GM19240 (cell line): ENCODE measurements at regions not wholly inside any gene's neighbourhood (a gene's known extent, or its start where the extent isn't known, plus 50 kb on each side); places are given as distances from the start of the nearest gene placed in this dataset.

ENCODE experiments used
- DNase-seq: peaks from one replicate; pipeline ENCODE4 v3.0.0; 2011; ENCODE audit warnings: low spot score; ENCODE audit not compliant: insufficient read length

DNA sequence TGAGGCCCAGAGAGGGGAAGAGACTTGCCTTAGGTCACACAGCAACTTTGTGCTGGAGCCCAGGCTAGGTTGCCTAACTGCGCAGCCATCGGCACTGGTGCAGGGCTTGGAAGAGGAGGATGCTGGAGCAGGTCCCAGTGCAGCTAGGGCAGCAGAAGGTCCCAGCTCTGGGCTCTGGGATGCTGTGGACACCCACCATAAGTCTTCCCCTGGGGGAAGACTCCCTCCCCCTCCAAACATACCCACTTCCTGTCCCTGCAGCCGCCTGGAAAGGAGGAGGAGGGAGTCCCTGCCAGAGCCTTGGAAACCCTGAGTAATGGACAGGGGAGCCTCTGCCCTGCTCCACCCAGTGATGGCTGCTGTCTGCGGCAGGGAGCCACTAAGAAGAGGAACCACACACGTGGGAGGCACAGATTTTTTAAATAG lies 93.6 kb downstream of the NCR2 start:
- DNase-seq: no peak

DNA sequence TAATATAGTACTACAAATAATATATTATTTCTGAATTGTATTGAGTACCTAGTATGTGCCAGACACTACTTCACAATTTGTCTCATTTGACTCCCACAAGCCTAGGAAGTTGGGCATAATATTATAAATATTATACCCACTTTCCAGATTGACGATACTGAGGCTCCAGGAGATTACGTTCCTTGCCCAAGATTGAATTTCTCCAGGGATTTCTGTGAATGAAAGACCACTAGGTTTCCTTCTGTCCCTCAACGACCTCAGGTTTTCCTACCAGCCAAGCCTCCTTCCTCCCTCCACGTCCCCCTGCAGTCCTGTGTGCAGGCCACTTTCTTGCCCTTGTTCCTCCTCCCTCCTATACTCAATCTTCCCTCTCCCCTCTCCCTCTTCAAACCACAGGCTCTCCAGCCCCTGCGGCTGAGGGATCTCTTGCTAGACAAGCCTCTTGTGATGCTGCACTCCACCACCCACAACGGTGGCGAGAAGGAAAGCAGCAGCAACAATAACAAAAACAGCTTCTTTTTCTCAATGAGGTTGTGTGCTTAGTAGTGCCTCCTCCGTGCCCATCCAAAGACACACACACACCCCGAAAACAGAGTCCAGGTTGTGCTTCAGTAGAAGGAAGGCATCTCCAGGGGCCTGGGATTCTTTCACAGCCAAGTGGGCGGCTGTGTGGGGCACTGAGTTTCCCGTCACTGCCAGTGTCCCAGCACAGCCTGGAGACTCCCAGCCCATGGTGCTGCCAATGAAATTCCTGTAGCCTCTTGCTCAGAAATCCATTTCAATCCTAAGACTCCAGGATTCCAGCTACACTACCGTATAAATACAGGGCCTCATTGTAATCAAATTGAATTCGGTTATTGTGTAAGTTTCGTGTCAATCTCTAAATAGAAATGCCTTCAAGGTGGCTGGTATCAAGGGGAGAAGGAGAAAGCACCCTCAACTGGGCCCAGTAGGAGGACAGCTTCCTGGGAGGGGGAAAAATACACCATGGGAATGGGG lies 94.4 kb downstream of the NCR2 start:
- DNase-seq: no peak

DNA sequence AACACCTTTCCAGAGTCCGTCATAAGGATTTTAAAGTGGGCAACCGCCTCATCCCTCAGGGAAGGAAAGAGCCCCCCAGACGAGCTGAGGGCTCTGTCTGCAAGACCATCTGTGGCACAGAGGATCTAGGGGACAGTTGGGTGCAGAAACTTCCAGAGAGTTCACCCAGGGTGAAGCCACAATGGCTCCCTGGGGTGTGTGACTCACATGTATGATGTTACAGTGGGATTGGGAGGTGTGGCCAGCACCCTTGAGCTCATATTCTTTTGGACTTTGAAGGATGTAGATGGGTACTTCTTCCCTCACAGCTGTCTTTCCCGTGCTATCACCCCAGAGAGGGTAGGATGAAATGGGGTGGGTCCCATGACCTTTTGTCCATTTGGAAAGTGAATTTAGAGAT lies 95.5 kb downstream of the NCR2 start:
- DNase-seq: no peak

DNA sequence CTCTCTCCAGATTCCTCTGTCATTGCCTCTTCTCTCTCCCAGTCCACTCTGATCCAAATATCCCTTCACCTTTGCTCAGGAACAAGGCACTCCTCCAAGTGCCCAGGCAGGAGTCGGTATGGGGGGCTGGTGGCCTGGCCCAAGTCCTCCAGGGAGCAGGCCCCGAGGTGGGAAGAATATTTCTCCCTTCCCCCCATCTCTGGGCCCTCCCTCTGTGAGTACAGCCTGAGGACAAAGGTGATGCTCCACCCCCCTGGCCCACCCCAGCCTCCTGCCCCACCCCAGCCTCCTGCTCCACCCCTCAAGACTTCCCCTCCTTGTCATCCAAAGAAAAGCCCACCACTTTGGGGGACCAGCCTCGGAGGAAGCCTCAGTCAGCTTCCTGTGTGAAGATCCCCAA lies 96.9 kb downstream of the NCR2 start:
- no peak for DNase-seq

DNA sequence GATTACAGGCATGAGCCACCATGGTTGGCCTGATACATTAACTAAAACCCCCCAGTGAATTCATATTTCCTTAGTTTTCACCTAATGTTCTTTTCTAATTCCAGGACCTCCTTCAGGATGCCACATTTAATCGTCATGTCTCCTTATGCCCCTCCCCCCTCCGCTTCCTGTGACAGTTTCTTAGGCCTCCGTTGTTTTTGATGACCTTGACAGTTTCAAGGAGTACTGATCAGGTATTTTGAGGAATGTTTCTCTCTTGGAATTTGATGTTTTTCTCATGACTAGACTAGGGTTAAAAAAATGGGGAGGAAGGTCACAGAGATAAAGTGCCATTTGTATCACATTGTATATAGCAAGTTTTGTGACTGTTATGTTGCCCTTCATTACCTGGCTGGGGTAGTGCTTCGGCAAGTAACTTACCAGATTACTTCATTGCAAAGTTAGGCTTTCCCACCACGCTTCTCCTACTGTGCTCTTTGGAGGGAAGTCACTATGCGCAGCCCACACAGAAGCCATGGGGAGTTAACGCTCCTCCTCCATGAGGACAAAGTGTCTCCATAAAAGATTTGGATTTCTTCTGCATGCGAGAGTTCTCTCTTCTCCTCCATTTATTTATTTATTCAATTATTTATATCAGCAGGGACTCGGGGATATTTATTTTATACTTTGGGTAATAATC lies 99.5 kb downstream of the NCR2 start:
- no peak for DNase-seq

DNA sequence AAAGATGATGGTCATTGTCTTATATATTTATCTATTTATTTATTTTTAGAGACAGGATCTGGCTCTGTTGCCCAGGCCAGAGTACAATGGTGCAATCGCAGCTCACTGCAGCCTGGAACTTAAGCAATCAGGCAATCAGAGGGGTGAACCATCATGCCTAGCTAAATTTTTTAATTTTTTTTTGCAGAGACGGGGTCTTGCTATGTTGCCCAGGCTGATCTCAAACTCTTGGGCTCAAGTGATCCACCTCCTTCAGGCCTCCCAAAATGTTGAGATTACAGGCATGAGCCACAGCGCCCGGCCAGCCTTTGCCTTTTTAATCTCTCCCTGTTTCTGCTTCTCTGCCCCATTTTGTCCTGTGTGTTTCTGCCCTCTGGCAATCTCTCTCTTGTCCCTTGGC lies 102.2 kb downstream of the NCR2 start:
- DNase-seq: no peak

DNA sequence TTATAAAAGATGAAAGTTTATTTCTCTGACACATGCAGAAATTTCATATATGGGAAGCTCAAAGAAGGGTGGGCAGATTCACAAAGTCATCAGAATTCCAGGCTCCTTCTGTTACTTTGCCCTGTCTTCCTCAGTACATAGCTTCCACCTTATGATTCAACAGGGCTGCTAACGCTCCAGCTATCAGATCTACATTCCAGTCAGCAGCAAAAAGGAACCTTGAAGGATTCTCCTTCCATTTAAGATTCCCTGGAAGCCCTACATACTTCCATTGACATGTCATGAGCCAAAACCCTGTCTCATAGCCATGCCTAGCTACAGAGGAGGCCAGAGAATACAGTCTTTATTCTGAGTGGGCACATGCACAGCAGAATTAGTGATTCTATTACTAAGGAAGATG lies 103.3 kb downstream of the NCR2 start:
- no peak for DNase-seq

DNA sequence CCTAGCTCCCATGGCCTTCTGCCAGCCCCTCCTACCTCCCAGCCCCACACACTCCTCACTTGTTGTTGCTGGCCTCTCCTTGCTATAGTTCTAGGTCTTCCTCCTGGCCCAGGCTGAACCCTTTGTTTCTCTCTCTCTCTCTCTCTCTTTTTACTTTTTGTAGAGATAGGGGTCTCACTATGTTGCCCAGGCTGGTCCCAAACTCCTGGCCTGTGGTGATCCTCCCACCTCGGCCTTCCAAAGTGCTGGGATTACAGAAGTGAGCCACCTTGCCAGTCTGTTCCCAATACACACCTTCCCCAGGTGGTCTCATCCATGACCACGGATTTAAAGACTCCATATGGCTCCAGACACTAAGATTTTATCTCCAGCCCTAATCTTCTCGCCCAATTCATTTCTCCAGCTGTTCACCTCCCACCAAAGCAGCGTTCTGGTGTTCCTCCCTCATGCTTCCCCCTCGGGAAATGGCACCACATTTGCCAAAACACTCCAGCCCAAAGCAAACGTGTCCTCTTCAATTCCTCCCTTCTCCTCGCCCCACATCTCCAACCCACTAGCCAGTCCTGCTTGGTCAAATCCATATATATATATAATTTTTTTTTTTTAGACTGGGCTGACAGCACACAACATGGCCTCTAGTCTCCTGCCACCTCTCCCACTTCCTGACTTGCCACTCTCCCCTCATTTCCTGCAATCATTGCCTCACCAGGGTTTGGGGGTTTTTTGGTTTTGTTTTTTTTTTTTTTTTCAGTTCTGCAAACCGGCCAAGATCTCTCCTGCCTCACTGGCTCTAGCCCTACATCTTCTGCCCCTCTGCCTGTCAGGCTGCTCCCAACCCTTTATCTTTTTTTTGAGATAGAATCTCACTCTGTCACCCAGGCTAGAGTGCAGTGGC lies 104.4 kb downstream of the NCR2 start:
- DNase-seq: peak; percentile 70

DNA sequence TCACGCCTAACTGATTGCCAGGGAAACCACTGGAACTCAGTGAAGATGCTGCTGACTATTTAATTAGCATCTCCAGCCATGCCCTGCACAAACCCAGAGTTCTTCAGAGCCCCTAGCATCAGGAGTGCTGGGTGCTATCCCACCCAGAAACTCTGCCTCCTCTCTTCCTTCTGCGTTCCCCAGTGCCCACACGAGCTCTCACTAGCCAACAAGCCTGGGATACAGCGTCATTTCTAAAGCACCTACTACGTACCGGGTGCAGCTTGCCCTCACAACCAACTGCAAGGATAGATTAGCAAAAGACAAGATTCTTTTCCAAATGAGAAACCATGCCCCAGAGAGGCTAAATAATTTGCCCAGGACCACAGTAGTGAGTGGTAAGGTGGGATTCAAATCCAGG lies 105.2 kb upstream of the FOXP4 start:
- DNase-seq: no peak

DNA sequence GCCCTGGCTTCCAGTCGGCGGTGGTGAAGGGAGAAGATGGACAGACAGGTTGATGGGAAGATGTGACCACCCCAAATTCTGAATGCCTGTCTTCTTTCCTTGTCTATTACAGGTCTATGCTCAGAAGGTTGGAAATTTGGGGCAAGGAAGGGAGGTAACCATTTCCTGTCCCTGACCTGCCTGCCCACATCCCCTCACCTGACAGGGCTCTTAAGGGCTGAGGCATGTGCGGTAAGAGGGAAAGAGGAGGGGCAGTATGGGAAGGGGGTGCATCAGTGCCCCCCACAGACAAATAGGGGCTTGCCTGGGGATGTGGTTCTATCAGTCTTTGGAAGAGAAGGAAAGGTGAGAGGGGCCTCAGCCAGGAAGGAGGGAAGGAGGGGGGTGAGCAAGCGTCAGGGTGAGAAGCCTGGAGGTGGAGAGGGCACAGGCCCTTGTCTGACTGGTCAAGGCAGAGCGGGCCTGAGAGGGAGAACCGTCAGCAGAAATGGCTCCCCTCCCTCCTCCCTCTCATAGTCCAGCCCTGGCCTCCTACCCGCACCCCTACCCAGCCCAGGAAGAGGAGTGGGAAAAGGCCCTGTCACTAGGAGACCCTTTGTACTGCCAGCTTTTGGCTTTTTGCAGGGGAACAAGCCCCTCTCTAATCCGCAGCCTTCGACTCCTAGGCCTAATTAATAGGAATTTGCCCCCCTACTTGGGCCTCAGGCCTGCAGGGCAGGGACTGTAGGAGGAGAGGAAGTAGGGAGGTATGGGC lies 104.4 kb upstream of the FOXP4 start:
- DNase-seq: no peak

DNA sequence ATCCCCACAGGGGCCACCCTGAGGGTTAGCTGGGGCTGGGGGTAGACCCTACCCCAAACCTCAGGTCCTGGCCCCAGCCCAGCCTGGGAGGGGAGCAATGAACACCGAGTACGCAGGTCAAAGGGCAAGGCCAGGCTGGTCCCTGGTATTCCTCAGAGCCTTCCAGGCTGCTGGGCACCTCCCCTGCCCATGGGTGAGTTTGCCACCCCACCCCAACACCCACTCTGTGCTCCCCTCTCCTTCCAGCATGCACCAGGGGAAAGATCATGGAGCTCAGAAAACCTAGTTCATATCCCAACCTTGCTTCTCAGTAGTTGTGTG lies 103.9 kb upstream of the FOXP4 start:
- DNase-seq: no peak

DNA sequence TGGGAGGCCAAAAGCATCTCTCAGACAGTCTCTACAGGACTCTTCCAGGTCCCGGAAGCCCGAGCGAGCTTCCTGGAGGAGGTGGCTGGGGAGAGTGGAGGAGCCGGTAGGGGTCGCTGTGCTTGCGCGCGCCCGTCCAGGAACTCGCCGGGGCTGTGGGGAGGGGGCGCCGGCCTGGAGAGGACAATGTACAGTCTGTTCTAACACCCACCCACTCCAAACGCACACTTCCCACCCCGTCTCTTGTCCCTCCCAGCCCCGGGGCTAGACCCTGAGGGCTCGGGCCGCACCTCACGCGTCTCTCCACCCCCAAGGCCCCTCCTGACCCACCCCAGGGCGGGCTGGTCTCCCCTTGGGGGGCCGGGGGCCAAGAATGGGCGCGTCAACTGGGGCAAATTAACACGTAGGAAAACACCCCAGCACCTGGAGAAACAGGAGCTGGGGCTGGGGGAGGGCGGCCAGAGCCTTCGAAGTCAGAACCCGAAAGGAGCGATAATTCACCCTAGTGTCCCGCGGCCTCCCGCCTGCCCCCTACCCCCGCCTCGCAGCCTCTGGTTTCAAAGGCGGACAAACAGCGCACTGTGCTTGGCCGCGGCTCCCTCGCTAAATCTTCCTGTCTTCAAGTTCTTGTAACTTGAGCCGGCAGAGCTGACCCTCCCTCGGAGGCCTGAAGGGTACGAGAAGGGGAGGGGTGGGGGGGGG lies 103.2 kb upstream of the FOXP4 start:
- no peak for DNase-seq

DNA sequence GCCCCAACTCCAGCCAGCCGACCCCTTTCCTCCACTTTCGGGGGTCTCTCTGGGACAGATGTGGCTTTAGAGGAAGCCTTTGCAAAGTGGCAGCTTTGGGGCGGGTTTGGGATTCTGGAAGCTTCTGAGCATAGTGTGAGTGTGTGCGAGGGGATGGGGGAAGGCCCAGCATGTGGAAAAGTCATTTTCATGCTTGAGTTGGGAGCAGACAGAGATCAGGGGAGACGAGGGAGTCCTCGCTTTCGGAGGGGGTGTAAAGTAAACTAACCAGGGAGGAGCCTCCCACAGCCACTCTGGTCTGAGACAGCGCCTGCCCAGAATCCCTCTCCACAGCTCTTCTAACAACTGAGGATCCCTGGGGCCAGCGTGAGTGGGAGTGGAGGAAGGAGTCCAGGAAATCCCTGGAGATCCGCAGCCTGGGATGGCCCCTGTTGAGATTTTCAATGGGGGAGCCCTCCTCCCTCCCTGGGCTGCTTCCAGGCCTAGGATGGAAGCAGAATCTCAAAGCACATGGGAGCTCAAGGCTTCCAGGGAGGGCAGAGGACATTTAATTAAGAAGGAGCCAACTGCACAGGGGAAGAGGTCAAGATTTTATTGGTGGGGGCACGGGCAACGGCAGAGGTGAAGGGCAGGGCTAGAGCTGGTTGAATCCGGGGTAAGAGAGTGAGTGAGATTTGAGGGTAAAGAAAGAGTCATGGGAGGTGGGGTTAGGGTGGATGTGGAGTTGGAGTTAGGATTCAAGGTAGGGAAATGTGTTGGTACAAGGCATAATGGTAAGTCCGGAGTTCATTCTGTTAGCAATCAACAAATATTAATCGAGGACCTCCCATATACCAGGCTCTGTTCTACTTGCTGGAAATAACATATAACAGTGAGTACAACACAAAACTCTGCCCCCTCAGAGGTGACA lies 102.3 kb upstream of the FOXP4 start:
- no peak for DNase-seq

DNA sequence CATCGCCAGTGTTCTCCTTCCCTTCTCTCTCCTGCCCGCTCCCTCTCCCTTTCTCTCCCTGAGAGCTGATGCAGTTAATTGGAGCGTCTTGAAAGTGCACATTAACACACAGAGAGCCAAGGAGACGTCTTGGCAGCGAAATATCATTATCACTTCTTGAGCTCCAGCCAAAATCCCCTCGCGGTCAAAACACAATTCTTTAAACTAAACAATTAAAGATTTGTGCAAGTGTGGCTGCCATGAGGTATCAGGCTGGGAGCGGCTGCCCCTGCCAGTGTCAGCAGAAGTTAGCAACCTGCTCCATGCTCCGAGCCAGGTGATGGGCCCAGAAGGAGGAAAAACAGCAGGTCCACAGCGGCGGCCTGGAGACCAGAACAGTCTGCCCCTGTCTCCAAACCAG lies 100.9 kb upstream of the FOXP4 start:
- DNase-seq: no peak

DNA sequence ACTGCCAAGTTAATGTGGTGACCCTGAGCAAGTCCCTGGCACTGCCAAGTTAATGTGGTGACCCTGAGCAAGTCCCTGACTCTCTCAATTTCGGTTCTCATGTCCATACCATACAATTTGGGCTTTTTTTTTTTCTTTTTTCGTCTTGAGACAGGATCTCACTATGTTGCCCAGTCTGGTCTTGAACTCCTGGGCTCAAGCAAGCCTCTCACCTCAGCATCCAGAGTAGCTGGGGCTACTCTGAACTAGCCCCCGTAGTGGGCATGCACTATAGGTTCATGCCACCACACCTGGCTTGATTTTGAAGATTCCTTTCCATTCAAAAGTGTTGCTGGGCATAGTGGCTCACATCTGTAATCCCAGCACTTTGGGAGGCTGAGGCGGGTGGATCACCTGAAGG lies 100.0 kb upstream of the FOXP4 start:
- no peak for DNase-seq

DNA sequence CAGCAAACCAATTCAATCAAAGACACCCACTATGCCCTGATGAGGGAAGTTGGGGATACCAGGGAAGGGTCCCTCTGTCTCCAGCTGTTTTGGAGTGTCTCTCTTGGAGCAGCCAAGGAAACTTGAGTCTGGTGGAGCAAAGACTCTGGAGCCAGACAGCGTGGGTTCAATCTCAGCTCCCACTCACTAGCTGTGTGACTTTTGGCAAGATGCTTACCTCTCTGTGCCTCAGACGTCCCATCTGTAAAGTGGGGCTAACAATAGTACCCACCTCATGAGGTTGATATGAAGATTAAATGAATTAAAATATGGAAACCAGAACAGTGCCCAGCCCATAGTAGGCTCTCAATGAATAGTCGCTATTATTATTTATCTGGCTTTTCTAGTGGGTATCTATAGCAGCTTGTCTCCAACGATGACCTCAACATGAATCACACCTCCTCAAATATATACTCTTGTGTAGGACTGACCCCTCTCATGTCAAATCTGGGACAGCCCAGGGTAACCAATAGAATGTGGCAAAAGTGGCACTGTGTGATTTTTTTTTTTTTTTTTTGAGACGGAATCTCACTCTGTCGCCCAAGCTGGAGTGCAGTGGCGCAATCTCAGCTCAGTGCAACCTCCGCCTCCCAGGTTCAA lies 99.2 kb upstream of the FOXP4 start:
- DNase-seq: no peak

DNA sequence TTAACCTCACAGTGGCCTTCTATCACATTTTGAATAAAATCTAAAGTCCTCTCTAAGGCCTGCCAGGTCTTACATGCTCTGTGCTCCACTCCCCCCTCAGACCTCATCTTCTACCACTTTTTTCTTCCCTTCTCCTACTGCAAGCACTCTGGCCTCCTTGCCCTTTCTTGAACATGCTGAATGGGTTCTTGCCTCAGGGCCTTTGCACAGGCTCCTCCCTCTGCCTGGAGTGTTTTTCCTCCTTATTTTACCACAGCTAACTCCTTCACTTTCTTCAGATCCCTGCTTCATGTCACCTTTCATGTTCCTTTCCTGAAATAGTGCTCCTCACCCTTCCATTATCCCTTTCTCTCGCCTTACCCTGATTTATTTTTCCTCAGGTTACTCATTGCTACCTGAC lies 97.9 kb upstream of the FOXP4 start:
- DNase-seq: no peak

DNA sequence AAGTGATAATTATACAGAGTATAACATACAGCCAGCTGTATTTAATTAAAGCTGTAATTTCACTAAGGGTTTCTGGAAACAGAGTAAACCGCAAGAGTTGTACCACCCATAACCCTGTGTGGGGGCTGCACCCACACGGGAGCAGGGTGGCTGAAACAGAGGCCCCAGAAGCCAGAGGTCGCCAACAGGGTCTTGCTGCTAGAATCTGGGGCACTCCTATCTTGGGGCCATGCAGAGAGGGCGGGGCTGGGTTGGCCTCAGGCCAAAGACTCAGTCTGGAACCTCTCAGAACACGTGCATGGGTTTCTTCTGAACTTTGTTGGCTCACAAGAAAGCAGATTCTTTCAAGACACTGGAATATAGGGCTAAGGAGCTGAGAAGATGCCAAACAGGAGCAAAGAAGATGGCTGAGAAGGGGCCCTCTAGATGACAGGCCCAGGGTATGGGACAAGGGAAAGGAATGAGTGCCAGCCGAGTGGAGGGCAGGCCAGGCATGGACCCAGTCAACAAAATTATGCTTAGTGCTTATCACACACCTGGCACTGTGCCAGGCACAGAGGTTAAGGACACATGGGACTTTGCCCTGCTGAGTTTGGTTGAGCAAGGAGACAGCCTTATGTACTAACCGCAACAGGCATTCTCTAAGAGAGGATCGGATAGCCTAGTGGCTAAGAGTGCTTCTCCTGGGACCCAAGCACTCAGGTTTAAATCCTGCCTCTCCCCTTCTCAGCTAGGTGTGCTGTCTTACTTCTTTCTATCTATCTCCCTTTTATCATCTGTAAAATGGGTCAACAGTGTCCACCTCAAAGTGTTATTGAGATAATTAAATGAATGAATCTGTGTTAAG lies 96.6 kb upstream of the FOXP4 start:
- DNase-seq: no peak
